Liver (tissue), 7 donors: ENCODE measurements at regions not wholly inside any gene's neighbourhood (a gene's known extent, or its start where the extent isn't known, plus 50 kb on each side); places are given as distances from the start of the nearest gene placed in this dataset.

Experiments used
- DNase-seq: peaks from one replicate; pipeline ENCODE4 v3.0.0-alpha.2; 2017; ENCODE audit warnings: low spot score
- H3K27ac ChIP-seq, 2 donors: one replicate each; pipeline ENCODE4 v1.7.0; 2013; ENCODE audit warnings: inconsistent platforms in 2 of 2, low read length in 2 of 2, control low read depth in 1 of 2, low read depth in 1 of 2, mild to moderate bottlenecking in 1 of 2
- H3K27me3 ChIP-seq, 4 donors: one replicate each; pipeline versions ENCODE4 v1.6.1 to v1.7.0; 2013; ENCODE audit warnings: low read length in 3 of 4, inconsistent platforms in 1 of 4, mild to moderate bottlenecking in 1 of 4, moderate library complexity in 1 of 4; ENCODE audit not compliant: control insufficient read depth in 4 of 4, insufficient read depth in 4 of 4
- H3K36me3 ChIP-seq, 4 donors: one replicate each; pipeline versions ENCODE4 v1.6.1 to v1.7.0; 2013; ENCODE audit warnings: low read length in 3 of 4, mild to moderate bottlenecking in 3 of 4, low read depth in 1 of 4, moderate library complexity in 1 of 4; ENCODE audit not compliant: control insufficient read depth in 4 of 4, insufficient read depth in 3 of 4
- H3K4me1 ChIP-seq, 4 donors: one replicate each; pipeline versions ENCODE4 v1.6.1 to v1.7.0; 2013; ENCODE audit warnings: low read length in 3 of 4, mild to moderate bottlenecking in 3 of 4, moderate library complexity in 1 of 4; ENCODE audit not compliant: control insufficient read depth in 4 of 4, insufficient read depth in 4 of 4
- H3K4me3 ChIP-seq, 3 donors: one replicate each; pipeline versions ENCODE4 v1.6.1 to v1.7.0; 2013; ENCODE audit warnings: low read length in 3 of 3, control low read depth in 1 of 3, low read depth in 1 of 3, mild to moderate bottlenecking in 1 of 3
- H3K9ac ChIP-seq, 2 donors: one replicate each; pipeline ENCODE4 v1.7.0; 2013; ENCODE audit warnings: low read length in 2 of 2, mild to moderate bottlenecking in 2 of 2, moderate library complexity in 2 of 2, control low read depth in 1 of 2, low read depth in 1 of 2
- H3K9me3 ChIP-seq, 4 donors: one replicate each; pipeline versions ENCODE4 v1.6.1 to v1.7.0; 2013; ENCODE audit warnings: low read length in 3 of 4; ENCODE audit not compliant: control insufficient read depth in 4 of 4
- CTCF ChIP-seq: fragments of 150-350 bp; IDR thresholded peaks from 2 replicates; pipeline ENCODE4 v1.5.1; 2017; ENCODE audit warnings: improper control_type of control experiment, low read depth, low read length; ENCODE audit not compliant: missing input control
- EGR1 ChIP-seq, 2 donors: IDR thresholded peaks; 2 replicates each; pipeline ENCODE4 v1.6.1; 2016 to 2018; ENCODE audit warnings: antibody characterized with exemption in 2 of 2, low read depth in 2 of 2
- FOXA1 ChIP-seq: IDR thresholded peaks from 2 replicates; pipeline ENCODE4 v1.6.1; 2016; ENCODE audit warnings: antibody characterized with exemption
- FOXA2 ChIP-seq: IDR thresholded peaks from 2 replicates; pipeline ENCODE4 v1.6.1; 2016; ENCODE audit warnings: antibody characterized with exemption
- GABPA ChIP-seq, 2 donors: IDR thresholded peaks in 1 of 2; conservative IDR thresholded peaks in 1 of 2; 2 replicates each; pipeline ENCODE4 v1.6.1; 2016; ENCODE audit warnings: antibody characterized with exemption in 2 of 2, mild to moderate bottlenecking in 1 of 2, moderate library complexity in 1 of 2
- HNF4A ChIP-seq, 2 donors: conservative IDR thresholded peaks; 2 replicates each; pipeline ENCODE4 v1.6.1; 2016; ENCODE audit warnings: antibody characterized with exemption in 2 of 2, mild to moderate bottlenecking in 2 of 2
- HNF4G ChIP-seq: IDR thresholded peaks from 2 replicates; pipeline ENCODE4 v1.6.1; 2016; ENCODE audit warnings: antibody characterized with exemption
- JUND ChIP-seq, 2 donors: IDR thresholded peaks; 2 replicates each; pipeline ENCODE4 v1.6.1; 2016; ENCODE audit warnings: antibody characterized with exemption in 2 of 2
- MAX ChIP-seq: IDR thresholded peaks from 2 replicates; pipeline ENCODE4 v1.6.1; 2016; ENCODE audit warnings: antibody characterized with exemption
- NR2F2 ChIP-seq: IDR thresholded peaks from 2 replicates; pipeline ENCODE4 v1.6.1; 2016; ENCODE audit warnings: antibody characterized with exemption
- RAD21 ChIP-seq, 2 donors: IDR thresholded peaks; 2 replicates each; pipeline ENCODE4 v1.6.1; 2016; ENCODE audit warnings: antibody characterized with exemption in 2 of 2, mild to moderate bottlenecking in 2 of 2
- RXRA ChIP-seq, 2 donors: IDR thresholded peaks; 2 replicates each; pipeline ENCODE4 v1.6.1; 2017 to 2018; ENCODE audit warnings: antibody characterized with exemption in 2 of 2, mild to moderate bottlenecking in 1 of 2
- SP1 ChIP-seq: IDR thresholded peaks from 2 replicates; pipeline ENCODE4 v1.6.1; 2018; ENCODE audit warnings: antibody characterized with exemption, mild to moderate bottlenecking
- TAF1 ChIP-seq: conservative IDR thresholded peaks from 2 replicates; pipeline ENCODE4 v1.6.1; 2016; ENCODE audit warnings: antibody characterized with exemption, mild to moderate bottlenecking
- YY1 ChIP-seq: IDR thresholded peaks from 2 replicates; pipeline ENCODE4 v1.6.1; 2016; ENCODE audit warnings: antibody characterized with exemption, mild to moderate bottlenecking
- ZBTB33 ChIP-seq: IDR thresholded peaks from 2 replicates; pipeline ENCODE4 v1.6.1; 2016; ENCODE audit warnings: antibody characterized with exemption
- TF ChIP-seq, protein P1 (sequence below): IDR thresholded peaks from 2 replicates; pipeline ENCODE4 v1.6.1; 2016; ENCODE audit warnings: antibody characterized with exemption, mild to moderate bottlenecking
- TF ChIP-seq, protein P2 (sequence below): IDR thresholded peaks from 2 replicates; pipeline ENCODE4 v1.6.1; 2016; ENCODE audit warnings: antibody characterized with exemption
- donor health status: healthy.
- donor health status: healthy.
- donor health status: healthy.
- donor health status: healthy.

DNA sequence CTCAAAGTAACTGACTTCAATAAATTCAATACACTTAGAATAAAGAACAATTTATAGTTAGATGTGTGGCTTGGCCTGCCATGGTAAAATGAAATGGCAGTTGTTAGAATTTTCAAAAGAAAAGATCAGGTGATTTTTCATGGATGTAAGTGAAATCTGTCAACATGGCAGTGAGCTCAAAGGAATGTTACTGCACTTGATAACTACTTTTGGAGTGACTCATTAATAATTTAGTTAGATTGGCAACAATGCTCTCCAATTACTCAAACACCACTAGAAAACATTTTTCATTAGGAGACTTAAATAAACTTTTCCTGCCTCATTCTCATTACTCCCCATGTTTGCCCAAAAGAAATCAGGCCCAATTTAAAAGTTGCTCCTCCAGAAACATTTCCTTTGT, 860.2 kb upstream of the AMELY start:
- no peak for DNase-seq
- Histone ChIP-seq H3K27ac (no peak overlapping the region), H3K9ac (no peak overlapping the region), H3K4me1 (no peaks in the 10 kb centered on the region), H3K9me3 (no peaks in the 10 kb centered on the region), H3K36me3 (no peaks in the 10 kb centered on the region), H3K27me3 (no peaks in the 10 kb centered on the region), H3K4me3 (no peak overlapping the region)
- TF ChIP-seq ZBTB33 (no peak), HNF4G (no peak), EGR1 (IDR thresholded peaks at IDR 0.05; ENCODE audit: low read depth in 2 of 2) (no peak), FOXA2 (no peak), RXRA (IDR thresholded peaks at IDR 0.05) (no peak), RAD21 (IDR thresholded peaks at IDR 0.05) (no peak), NR2F2 (no peak), SP1 (no peak), YY1 (no peak), TAF1 (no peak), JUND (IDR thresholded peaks at IDR 0.05) (no peak), HNF4A (conservative IDR thresholded peaks at IDR 0.05) (no peak), MAX (no peak), CTCF (no peak), FOXA1 (no peak), GABPA (IDR thresholded peaks at IDR 0.05 in 1 of 2, conservative IDR thresholded peaks at IDR 0.05 in 1 of 2) (no peak)
- TF ChIP-seq, protein P1, sequence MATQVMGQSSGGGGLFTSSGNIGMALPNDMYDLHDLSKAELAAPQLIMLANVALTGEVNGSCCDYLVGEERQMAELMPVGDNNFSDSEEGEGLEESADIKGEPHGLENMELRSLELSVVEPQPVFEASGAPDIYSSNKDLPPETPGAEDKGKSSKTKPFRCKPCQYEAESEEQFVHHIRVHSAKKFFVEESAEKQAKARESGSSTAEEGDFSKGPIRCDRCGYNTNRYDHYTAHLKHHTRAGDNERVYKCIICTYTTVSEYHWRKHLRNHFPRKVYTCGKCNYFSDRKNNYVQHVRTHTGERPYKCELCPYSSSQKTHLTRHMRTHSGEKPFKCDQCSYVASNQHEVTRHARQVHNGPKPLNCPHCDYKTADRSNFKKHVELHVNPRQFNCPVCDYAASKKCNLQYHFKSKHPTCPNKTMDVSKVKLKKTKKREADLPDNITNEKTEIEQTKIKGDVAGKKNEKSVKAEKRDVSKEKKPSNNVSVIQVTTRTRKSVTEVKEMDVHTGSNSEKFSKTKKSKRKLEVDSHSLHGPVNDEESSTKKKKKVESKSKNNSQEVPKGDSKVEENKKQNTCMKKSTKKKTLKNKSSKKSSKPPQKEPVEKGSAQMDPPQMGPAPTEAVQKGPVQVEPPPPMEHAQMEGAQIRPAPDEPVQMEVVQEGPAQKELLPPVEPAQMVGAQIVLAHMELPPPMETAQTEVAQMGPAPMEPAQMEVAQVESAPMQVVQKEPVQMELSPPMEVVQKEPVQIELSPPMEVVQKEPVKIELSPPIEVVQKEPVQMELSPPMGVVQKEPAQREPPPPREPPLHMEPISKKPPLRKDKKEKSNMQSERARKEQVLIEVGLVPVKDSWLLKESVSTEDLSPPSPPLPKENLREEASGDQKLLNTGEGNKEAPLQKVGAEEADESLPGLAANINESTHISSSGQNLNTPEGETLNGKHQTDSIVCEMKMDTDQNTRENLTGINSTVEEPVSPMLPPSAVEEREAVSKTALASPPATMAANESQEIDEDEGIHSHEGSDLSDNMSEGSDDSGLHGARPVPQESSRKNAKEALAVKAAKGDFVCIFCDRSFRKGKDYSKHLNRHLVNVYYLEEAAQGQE: no peak
- TF ChIP-seq, protein P2, sequence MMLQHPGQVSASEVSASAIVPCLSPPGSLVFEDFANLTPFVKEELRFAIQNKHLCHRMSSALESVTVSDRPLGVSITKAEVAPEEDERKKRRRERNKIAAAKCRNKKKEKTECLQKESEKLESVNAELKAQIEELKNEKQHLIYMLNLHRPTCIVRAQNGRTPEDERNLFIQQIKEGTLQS: no peak
